SIG-M5 (cell line): ENCODE measurements at regions not wholly inside any gene's neighbourhood (a gene's known extent, or its start where the extent isn't known, plus 50 kb on each side); places are given as distances from the start of the nearest gene placed in this dataset.

ENCODE experiments used
- DNase-seq: peaks from one replicate; lab custom pipeline; 2025; lab: John Stamatoyannopoulos, UW

GRCh38 chr5:30846171-30846570 is 347.3 kb upstream of the CDH6 start:
- DNase-seq: no peak

GRCh38 chr5:30845194-30845593 is 348.3 kb upstream of the CDH6 start:
- DNase-seq: no peak

GRCh38 chr5:30843541-30843940 is 349.9 kb upstream of the CDH6 start:
- no peak for DNase-seq

- DNase-seq: no peak
Measured at GRCh38 chr5:30839956-30840355, 353.5 kb upstream of the CDH6 start.

- DNase-seq: no peak
Measured at GRCh38 chr5:30838936-30839496, 354.5 kb upstream of the CDH6 start.

- no peak for DNase-seq
Measured at GRCh38 chr5:30832519-30832918, 361.0 kb upstream of the CDH6 start.

GRCh38 chr5:30831605-30832004 is 361.9 kb upstream of the CDH6 start:
- DNase-seq: no peak

GRCh38 chr5:30831123-30831522 is 362.4 kb upstream of the CDH6 start:
- no peak for DNase-seq

- no peak for DNase-seq
Measured at GRCh38 chr5:30811298-30811697, 382.2 kb upstream of the CDH6 start.

- DNase-seq: no peak
Measured at GRCh38 chr5:30809933-30810332, 383.6 kb upstream of the CDH6 start.

GRCh38 chr5:30808996-30809395 is 384.5 kb upstream of the CDH6 start:
- no peak for DNase-seq

GRCh38 chr5:30804739-30805505 is 388.6 kb upstream of the CDH6 start:
- DNase-seq: no peak

GRCh38 chr5:30802961-30803705 is 390.4 kb upstream of the CDH6 start:
- DNase-seq: no peak

GRCh38 chr5:30781643-30782042 is 411.8 kb upstream of the CDH6 start:
- DNase-seq: no peak

GRCh38 chr5:30768056-30768690 is 425.3 kb upstream of the CDH6 start:
- no peak for DNase-seq

- no peak for DNase-seq
Measured at GRCh38 chr5:30765706-30766105, 427.8 kb upstream of the CDH6 start.

GRCh38 chr5:30765227-30765626 is 428.3 kb upstream of the CDH6 start:
- DNase-seq: no peak

GRCh38 chr5:30764704-30765103 is 428.8 kb upstream of the CDH6 start:
- DNase-seq: no peak

- no peak for DNase-seq
Measured at GRCh38 chr5:30759731-30760130, 433.8 kb upstream of the CDH6 start.

GRCh38 chr5:30752015-30752414 is 441.5 kb upstream of the CDH6 start:
- no peak for DNase-seq

GRCh38 chr5:30749971-30750370 is 443.5 kb upstream of the CDH6 start:
- DNase-seq: no peak

GRCh38 chr5:30747412-30747811 is 446.1 kb upstream of the CDH6 start:
- no peak for DNase-seq

- DNase-seq: no peak
Measured at GRCh38 chr5:30736669-30737068, 456.8 kb upstream of the CDH6 start.
